ENCODE measurements at regions not wholly inside any gene's neighbourhood (a gene's known extent, or its start where the extent isn't known, plus 50 kb on each side); places are given as distances from the start of the nearest gene placed in this dataset.
"Not testable (repeated sequence)": the region's sequence is repeated elsewhere in the genome, so short reads cannot be mapped to it uniquely, and the experiment has no call there.

GRCh38 chr10:77724820-77725219 lies 87.2 kb upstream of the KCNMA1 start:
- no peaks in the 10 kb centered on the region for H3K27me3 ChIP-seq (ENCODE audit: insufficient read depth, low read length, poor library complexity, severe bottlenecking)
- H3K4me1 Mint-ChIP-seq: peaks cover 0 to 3% (median 0%) of the 10 kb centered on the region in 3 donors
- H3K36me3 Mint-ChIP-seq: no peaks in the 10 kb centered on the region
- no peaks in the 10 kb centered on the region for H3K4me1 ChIP-seq (ENCODE audit: insufficient read depth, low read length)
- H3K27ac ChIP-seq (ENCODE audit: low read depth, low read length): no peak overlapping the region
- CTCF ChIA-PET: interaction anchor here (0.7 to 3.2 kb wide), 3 partner anchors 9 to 13 kb away, joined by 3 to 9 read pairs (median 4); no protein-coding TSS in a partner anchor
- no peak for DNase-seq
- POLR2A ChIA-PET: no interaction called here
- H3K27me3 Mint-ChIP-seq: peaks cover 2 to 5% of the 10 kb centered on the region in 2 donors
- no peak overlapping the region for H3K27ac Mint-ChIP-seq
- no peak overlapping the region for H3K4me3 ChIP-seq (ENCODE audit: low read length)
- H3K36me3 ChIP-seq (ENCODE audit: insufficient read depth, low read length): no peaks in the 10 kb centered on the region
- peaks cover 0 to 6% (median 4%) of the 10 kb centered on the region in 5 donors for H3K9me3 Mint-ChIP-seq
- H3K4me3 Mint-ChIP-seq: no peak overlapping the region
- H3K9me3 ChIP-seq (ENCODE audit: low read length): no peaks in the 10 kb centered on the region

DNA sequence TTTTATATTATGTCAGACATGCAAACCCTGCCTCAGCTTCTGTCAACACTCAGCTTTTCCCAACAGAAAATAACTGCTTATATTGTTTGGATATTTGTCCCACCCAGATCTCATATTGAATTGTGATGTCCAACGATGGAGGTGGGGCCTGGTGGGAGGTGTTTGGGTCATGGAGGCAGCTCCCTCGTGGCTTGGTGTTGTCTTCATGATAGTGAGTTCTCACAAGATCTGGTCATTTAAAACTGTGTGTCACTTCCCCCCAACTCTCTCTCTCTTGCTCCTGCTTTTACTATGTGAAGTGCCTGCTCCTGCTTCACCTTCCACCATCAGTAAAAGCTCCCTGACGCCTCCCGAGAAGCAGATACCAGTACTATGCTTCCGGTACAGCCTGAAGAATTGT lies 85.8 kb upstream of the KCNMA1 start:
- Histone ChIP-seq H3K27me3 (ENCODE audit: insufficient read depth, low read length, poor library complexity, severe bottlenecking) (no peaks in the 10 kb centered on the region), H3K9me3 (ENCODE audit: low read length) (no peaks in the 10 kb centered on the region), H3K36me3 (ENCODE audit: insufficient read depth, low read length) (no peaks in the 10 kb centered on the region), H3K4me3 (ENCODE audit: low read length) (no peak overlapping the region), H3K27ac (ENCODE audit: low read depth, low read length) (no peak overlapping the region), H3K4me1 (ENCODE audit: insufficient read depth, low read length) (no peaks in the 10 kb centered on the region)
- Mint-ChIP-seq H3K36me3 (no peaks in the 10 kb centered on the region), H3K27ac (no peak overlapping the region), H3K4me3 (no peak overlapping the region), H3K27me3 (peaks cover 2 to 4% of the 10 kb centered on the region in 2 donors), H3K4me1 (peaks cover 0 to 3% (median 0%) of the 10 kb centered on the region in 3 donors), H3K9me3 (peaks cover 0 to 6% (median 4%) of the 10 kb centered on the region in 5 donors)
- no peak for DNase-seq
- POLR2A ChIA-PET: no interaction called here
- CTCF ChIA-PET: interaction anchor here (1.1 to 3.2 kb wide), 3 partner anchors 10 to 114 kb away, joined by 3 to 9 read pairs (median 4); no protein-coding TSS in a partner anchor

GRCh38 chr10:77722956-77723355 lies 85.3 kb upstream of the KCNMA1 start:
- peak overlapping the region in 3 of 8 donors; percentile 0 to 23 (median 3) for H3K27ac Mint-ChIP-seq
- H3K36me3 ChIP-seq (ENCODE audit: insufficient read depth, low read length); H3K27me3 Mint-ChIP-seq; H3K4me1 ChIP-seq (ENCODE audit: insufficient read depth, low read length); H3K9me3 ChIP-seq (ENCODE audit: low read length); DNase-seq; POLR2A ChIA-PET; H3K27ac ChIP-seq (ENCODE audit: low read depth, low read length); H3K9me3 Mint-ChIP-seq; H3K36me3 Mint-ChIP-seq; H3K4me1 Mint-ChIP-seq; H3K27me3 ChIP-seq (ENCODE audit: insufficient read depth, low read length, poor library complexity, severe bottlenecking); H3K4me3 ChIP-seq (ENCODE audit: low read length); H3K4me3 Mint-ChIP-seq: not testable (repeated sequence)
- CTCF ChIA-PET: interaction anchor here (1.1 to 3.2 kb wide), 3 partner anchors 9 to 114 kb away, joined by 3 to 9 read pairs (median 4); no protein-coding TSS in a partner anchor

DNA sequence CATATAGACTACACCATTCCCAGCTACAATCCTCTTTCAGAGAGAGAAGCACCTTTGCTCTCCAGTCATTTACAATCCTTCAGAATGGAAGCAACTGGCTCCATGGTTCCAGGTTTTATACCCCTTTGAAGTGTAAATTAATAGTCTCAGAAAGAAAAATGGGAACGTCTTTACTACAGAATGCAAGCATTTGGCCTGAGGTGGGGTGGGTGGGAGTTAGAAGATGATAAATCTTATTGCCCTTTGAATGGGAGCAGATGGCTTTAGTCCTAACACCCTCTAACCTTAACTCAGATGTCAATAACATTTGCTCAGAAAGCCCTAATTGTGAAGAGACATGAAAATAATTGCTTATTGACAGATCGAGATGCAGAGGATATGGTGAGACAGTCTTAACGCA lies 84.2 kb upstream of the KCNMA1 start:
- H3K27me3 ChIP-seq (ENCODE audit: insufficient read depth, low read length, poor library complexity, severe bottlenecking): no peaks in the 10 kb centered on the region
- no peaks in the 10 kb centered on the region for H3K4me1 ChIP-seq (ENCODE audit: insufficient read depth, low read length)
- Mint-ChIP-seq H3K4me1 (peaks cover 0 to 2% (median 0%) of the 10 kb centered on the region in 3 donors), H3K4me3 (no peak overlapping the region), H3K27ac (no peak overlapping the region), H3K36me3 (no peaks in the 10 kb centered on the region), H3K9me3 (peaks cover 0 to 6% (median 2%) of the 10 kb centered on the region in 5 donors), H3K27me3 (peaks cover 2 to 13% of the 10 kb centered on the region in 2 donors)
- DNase-seq: no peak
- H3K27ac ChIP-seq (ENCODE audit: low read depth, low read length): no peak overlapping the region
- no peaks in the 10 kb centered on the region for H3K9me3 ChIP-seq (ENCODE audit: low read length)
- no peak overlapping the region for H3K4me3 ChIP-seq (ENCODE audit: low read length)
- ChIA-PET POLR2A (no interaction called here), CTCF (interaction anchor here (3.1 kb wide), 1 partner anchor 115 kb away, joined by 18 read pairs; no protein-coding TSS in a partner anchor)
- H3K36me3 ChIP-seq (ENCODE audit: insufficient read depth, low read length): no peaks in the 10 kb centered on the region

DNA sequence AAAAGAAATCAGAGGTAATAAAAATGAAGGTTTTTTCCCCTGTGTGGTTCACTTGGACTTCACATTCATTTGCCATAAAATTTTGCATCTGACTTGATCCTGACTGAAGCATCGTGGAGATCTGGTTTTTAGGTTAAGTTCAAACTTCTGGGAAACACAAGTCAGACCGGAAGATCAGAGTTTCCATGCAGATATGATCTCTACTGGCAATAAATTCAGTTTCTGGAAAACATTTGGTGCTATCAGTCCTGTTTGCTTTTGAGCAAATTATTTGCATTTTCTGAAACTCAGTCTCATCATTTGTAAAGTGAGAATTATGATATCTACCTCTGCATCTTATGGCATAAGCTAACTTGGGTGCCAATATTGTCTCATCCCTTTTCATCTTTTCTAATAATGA lies 81.3 kb upstream of the KCNMA1 start:
- no peak overlapping the region for H3K4me3 ChIP-seq (ENCODE audit: low read length)
- POLR2A ChIA-PET: no interaction called here
- no peak overlapping the region for H3K27ac Mint-ChIP-seq
- H3K36me3 ChIP-seq (ENCODE audit: insufficient read depth, low read length): no peaks in the 10 kb centered on the region
- H3K36me3 Mint-ChIP-seq: no peaks in the 10 kb centered on the region
- H3K27me3 Mint-ChIP-seq: peaks cover 1 to 13% of the 10 kb centered on the region in 2 donors
- H3K9me3 ChIP-seq (ENCODE audit: low read length): no peaks in the 10 kb centered on the region
- H3K4me1 Mint-ChIP-seq: no peaks in the 10 kb centered on the region
- H3K9me3 Mint-ChIP-seq: peaks cover 0 to 4% (median 0%) of the 10 kb centered on the region in 5 donors
- no peak for DNase-seq
- H3K27ac ChIP-seq (ENCODE audit: low read depth, low read length): no peak overlapping the region
- CTCF ChIA-PET: interaction anchor here (1.0 to 3.1 kb wide), 6 partner anchors 8 to 156 kb away, joined by 3 to 18 read pairs (median 4); no protein-coding TSS in a partner anchor
- H3K27me3 ChIP-seq (ENCODE audit: insufficient read depth, low read length, poor library complexity, severe bottlenecking): no peaks in the 10 kb centered on the region
- H3K4me3 Mint-ChIP-seq: no peak overlapping the region
- no peaks in the 10 kb centered on the region for H3K4me1 ChIP-seq (ENCODE audit: insufficient read depth, low read length)

- H3K36me3 ChIP-seq (ENCODE audit: insufficient read depth, low read length); H3K4me3 Mint-ChIP-seq; H3K36me3 Mint-ChIP-seq; POLR2A ChIA-PET; H3K27ac Mint-ChIP-seq; H3K4me1 Mint-ChIP-seq; H3K4me3 ChIP-seq (ENCODE audit: low read length); H3K4me1 ChIP-seq (ENCODE audit: insufficient read depth, low read length); H3K27ac ChIP-seq (ENCODE audit: low read depth, low read length); H3K9me3 Mint-ChIP-seq; H3K27me3 ChIP-seq (ENCODE audit: insufficient read depth, low read length, poor library complexity, severe bottlenecking); DNase-seq; H3K9me3 ChIP-seq (ENCODE audit: low read length): not testable (repeated sequence)
- H3K27me3 Mint-ChIP-seq: peaks cover 1 to 18% of the 10 kb centered on the region in 2 donors
- CTCF ChIA-PET: interaction anchor here (4.3 kb wide), 1 partner anchor 119 kb away, joined by 20 read pairs; no protein-coding TSS in a partner anchor
These were observed 80.7 kb upstream of the KCNMA1 start for GRCh38 chr10:77718312-77718711.

- DNase-seq: no peak
- Histone ChIP-seq H3K4me3 (ENCODE audit: low read length) (no peak overlapping the region), H3K36me3 (ENCODE audit: insufficient read depth, low read length) (no peaks in the 10 kb centered on the region), H3K4me1 (ENCODE audit: insufficient read depth, low read length) (no peaks in the 10 kb centered on the region), H3K27ac (ENCODE audit: low read depth, low read length) (no peak overlapping the region), H3K27me3 (ENCODE audit: insufficient read depth, low read length, poor library complexity, severe bottlenecking) (no peaks in the 10 kb centered on the region), H3K9me3 (ENCODE audit: low read length) (no peaks in the 10 kb centered on the region)
- H3K4me3 Mint-ChIP-seq: no peak overlapping the region
- ChIA-PET POLR2A (no interaction called here), CTCF (interaction anchor here (0.6 to 4.3 kb wide), 3 partner anchors 17 to 124 kb away, joined by 3 to 20 read pairs (median 3); no protein-coding TSS in a partner anchor)
- H3K4me1 Mint-ChIP-seq: no peaks in the 10 kb centered on the region
- H3K27ac Mint-ChIP-seq: no peak overlapping the region
- H3K36me3 Mint-ChIP-seq: no peaks in the 10 kb centered on the region
- no peaks in the 10 kb centered on the region for H3K9me3 Mint-ChIP-seq
- peaks cover 1 to 18% of the 10 kb centered on the region in 2 donors for H3K27me3 Mint-ChIP-seq
These were observed 79.7 kb upstream of the KCNMA1 start for GRCh38 chr10:77717336-77717735.

DNA sequence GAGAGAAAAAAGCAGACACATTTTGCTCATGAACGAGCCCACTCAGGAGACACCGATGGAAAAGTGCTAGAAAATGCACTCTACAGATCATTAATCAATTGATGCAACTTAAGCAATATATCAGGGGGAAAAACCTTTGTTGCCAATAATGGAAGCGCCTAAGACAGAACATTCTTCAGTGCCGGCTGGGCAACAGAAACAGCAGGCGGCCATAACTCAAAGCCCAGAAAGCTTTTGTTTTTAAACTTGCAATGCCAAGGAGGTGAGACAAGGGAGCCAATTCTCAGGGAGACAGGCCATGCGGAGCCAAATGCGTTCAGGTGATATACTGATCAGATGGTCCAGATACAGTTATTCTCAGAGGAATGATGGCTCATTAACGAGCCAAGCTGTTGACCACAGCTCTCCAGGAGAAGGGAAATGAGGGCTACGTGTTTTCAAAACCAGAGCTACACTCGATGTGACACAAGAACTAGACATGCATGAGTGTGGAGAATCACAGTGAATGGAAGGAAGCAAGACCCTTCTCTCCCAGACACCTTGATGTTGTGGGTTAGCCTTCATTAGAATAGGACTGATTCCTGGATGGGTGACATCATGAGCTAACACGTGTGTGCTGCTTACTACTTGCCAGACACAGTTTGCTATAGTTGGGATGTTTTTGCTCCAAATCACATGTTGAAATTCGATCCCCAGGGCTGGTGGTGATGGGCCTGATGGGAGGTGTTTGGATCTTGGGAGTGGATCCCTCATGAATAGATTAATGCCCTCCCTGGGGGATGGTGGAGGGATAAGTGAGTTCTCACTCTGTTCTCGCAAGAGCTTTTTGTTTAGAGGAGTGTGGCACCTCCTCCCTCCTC lies 79.1 kb upstream of the KCNMA1 start:
- no peaks in the 10 kb centered on the region for H3K9me3 Mint-ChIP-seq

More for the DNA sequence above, 79.1 kb upstream of the KCNMA1 start:
- H3K27ac Mint-ChIP-seq: no peak overlapping the region
- Histone ChIP-seq H3K4me1 (ENCODE audit: insufficient read depth, low read length) (no peaks in the 10 kb centered on the region), H3K36me3 (ENCODE audit: insufficient read depth, low read length) (no peaks in the 10 kb centered on the region), H3K4me3 (ENCODE audit: low read length) (no peak overlapping the region), H3K9me3 (ENCODE audit: low read length) (no peaks in the 10 kb centered on the region), H3K27ac (ENCODE audit: low read depth, low read length) (no peak overlapping the region), H3K27me3 (ENCODE audit: insufficient read depth, low read length, poor library complexity, severe bottlenecking) (no peaks in the 10 kb centered on the region)
- peaks cover 0 to under 1% (median 0%) of the 10 kb centered on the region in 3 donors for H3K4me1 Mint-ChIP-seq
- ChIA-PET POLR2A (no interaction called here), CTCF (interaction anchor here (1.4 to 4.3 kb wide), 2 partner anchors 17 to 121 kb away, joined by 3 to 20 read pairs; no protein-coding TSS in a partner anchor)
- no peaks in the 10 kb centered on the region for H3K36me3 Mint-ChIP-seq
- H3K27me3 Mint-ChIP-seq: peaks cover 1 to 23% of the 10 kb centered on the region in 2 donors
- H3K4me3 Mint-ChIP-seq: no peak overlapping the region
- no peak for DNase-seq

Measured in CD8-positive, alpha-beta memory T cell (primary cell).